HEK293T (cell line): ENCODE measurements at regions not wholly inside any gene's neighbourhood (a gene's known extent, or its start where the extent isn't known, plus 50 kb on each side); places are given as distances from the start of the nearest gene placed in this dataset.

ENCODE experiments used
- CTCF ChIA-PET: fragments of 350-600 bp; formaldehyde crosslinking; extraction: SDS; loops from one replicate; lab custom pipeline; 2021; ENCODE audit warnings: antibody characterized with exemption, inconsistent platforms; lab: Yijun Ruan, JAX
- POLR2A ChIA-PET: fragments of 350-600 bp; formaldehyde crosslinking; extraction: SDS; loops from one replicate; lab custom pipeline; 2020; ENCODE audit warnings: antibody characterized with exemption, inconsistent platforms; lab: Yijun Ruan, JAX
- DNase-seq: peaks from one replicate; pipeline ENCODE4 v3.0.0; 2012; ENCODE audit warnings: mixed read lengths; ENCODE audit errors: extremely low spot score
- ARNT ChIP-seq: fragments of 450-650 bp; IDR thresholded peaks from 2 replicates; pipeline ENCODE4 v1.6.1; 2017; ENCODE audit warnings: mild to moderate bottlenecking
- BHLHE40 ChIP-seq: fragments of 450-650 bp; IDR thresholded peaks from 2 replicates; pipeline ENCODE4 v1.6.1; 2016; ENCODE audit warnings: mild to moderate bottlenecking, moderate library complexity, borderline replicate concordance
- CTBP1 ChIP-seq: fragments of 450-650 bp; IDR thresholded peaks from 2 replicates; pipeline ENCODE4 v1.6.1; 2016; ENCODE audit warnings: borderline replicate concordance
- ELF4 ChIP-seq: fragments of 450-650 bp; IDR thresholded peaks from 2 replicates; pipeline ENCODE4 v1.6.1; 2017; ENCODE audit warnings: antibody characterized with exemption
- FOXA1 ChIP-seq: fragments of 450-650 bp; IDR thresholded peaks from 2 replicates; pipeline ENCODE4 v1.6.1; 2016; ENCODE audit warnings: mild to moderate bottlenecking
- FOXK2 ChIP-seq: fragments of 450-650 bp; IDR thresholded peaks from 2 replicates; pipeline ENCODE4 v1.6.1; 2016; ENCODE audit warnings: mild to moderate bottlenecking
- FOXM1 ChIP-seq: fragments of 450-650 bp; IDR thresholded peaks from 2 replicates; pipeline ENCODE4 v1.6.1; 2017; ENCODE audit warnings: mild to moderate bottlenecking, borderline replicate concordance
- HDGF ChIP-seq: fragments of 450-650 bp; IDR thresholded peaks from 2 replicates; pipeline ENCODE4 v1.6.1; 2017; ENCODE audit warnings: antibody characterized with exemption, borderline replicate concordance
- L3MBTL2 ChIP-seq: fragments of 450-650 bp; conservative IDR thresholded peaks from 2 replicates; pipeline ENCODE4 v1.6.1; 2016; ENCODE audit warnings: mild to moderate bottlenecking
- LEF1 ChIP-seq: fragments of 450-650 bp; IDR thresholded peaks from 2 replicates; pipeline ENCODE4 v1.6.1; 2017; ENCODE audit warnings: mild to moderate bottlenecking, borderline replicate concordance
- NFRKB ChIP-seq: fragments of 450-650 bp; IDR thresholded peaks from 2 replicates; pipeline ENCODE4 v1.6.1; 2016; ENCODE audit warnings: mild to moderate bottlenecking, moderate library complexity
- SP1 ChIP-seq: fragments of 450-650 bp; IDR thresholded peaks from 2 replicates; pipeline ENCODE4 v1.6.1; 2017
- SUZ12 ChIP-seq: fragments of 450-650 bp; IDR thresholded peaks from 2 replicates; pipeline ENCODE4 v1.6.1; 2016; ENCODE audit warnings: mild to moderate bottlenecking
- TARDBP ChIP-seq: fragments of 450-650 bp; IDR thresholded peaks from 2 replicates; pipeline ENCODE4 v1.6.1; 2016
- ZNF384 ChIP-seq: fragments of 450-650 bp; IDR thresholded peaks from 2 replicates; pipeline ENCODE4 v1.6.1; 2016
- TF ChIP-seq, protein P1 (sequence below): fragments of 450-650 bp; IDR thresholded peaks from 2 replicates; pipeline ENCODE4 v1.6.1; 2016

- POLR2A ChIA-PET: no interaction called here
- peak; percentile 5 for DNase-seq
- CTCF ChIA-PET: interaction anchor here (0.7 to 1.2 kb wide), 3 partner anchors 8 to 140 kb away, joined by 3 to 8 read pairs (median 4); no protein-coding TSS in a partner anchor
- TF ChIP-seq FOXM1: no peak
Observed at GRCh38 chr18:43422518-43422917, 145.2 kb upstream of the SYT4 start.

GRCh38 chr18:43435851-43436250 lies 158.6 kb upstream of the SYT4 start:
- ChIA-PET POLR2A (no interaction called here), CTCF (no interaction called here)
- TF ChIP-seq HDGF (no peak), NFRKB (no peak), ZNF384 (no peak), SP1 (no peak), SUZ12 (no peak), TARDBP (no peak), FOXM1 (no peak), CTBP1 (no peak), ARNT (no peak), L3MBTL2 (no peak)
- TF ChIP-seq, protein P1, sequence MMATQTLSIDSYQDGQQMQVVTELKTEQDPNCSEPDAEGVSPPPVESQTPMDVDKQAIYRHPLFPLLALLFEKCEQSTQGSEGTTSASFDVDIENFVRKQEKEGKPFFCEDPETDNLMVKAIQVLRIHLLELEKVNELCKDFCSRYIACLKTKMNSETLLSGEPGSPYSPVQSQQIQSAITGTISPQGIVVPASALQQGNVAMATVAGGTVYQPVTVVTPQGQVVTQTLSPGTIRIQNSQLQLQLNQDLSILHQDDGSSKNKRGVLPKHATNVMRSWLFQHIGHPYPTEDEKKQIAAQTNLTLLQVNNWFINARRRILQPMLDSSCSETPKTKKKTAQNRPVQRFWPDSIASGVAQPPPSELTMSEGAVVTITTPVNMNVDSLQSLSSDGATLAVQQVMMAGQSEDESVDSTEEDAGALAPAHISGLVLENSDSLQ: no peak
- DNase-seq: no peak

DNA sequence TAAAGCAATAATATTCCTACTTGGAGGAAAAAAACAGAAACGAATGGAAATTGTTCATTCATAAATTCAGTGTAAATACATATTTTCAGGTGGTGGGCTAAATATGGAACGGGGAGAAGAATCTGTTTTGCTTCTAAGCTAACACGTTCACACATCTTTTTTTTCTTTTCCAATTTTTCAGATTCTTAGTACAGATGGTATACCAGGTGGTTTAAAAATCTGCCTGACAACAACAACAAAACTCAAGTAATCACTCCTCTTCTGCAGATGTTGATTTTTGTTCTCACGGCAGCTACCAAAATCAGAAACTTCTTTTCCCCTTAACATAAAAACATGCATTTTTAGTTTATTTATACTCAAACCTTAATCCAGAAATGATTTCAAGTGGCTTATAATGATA lies 164.8 kb upstream of the SYT4 start:
- TF ChIP-seq ELF4 (no peak), ARNT (no peak), BHLHE40 (no peak), SP1 (no peak), HDGF (no peak), TARDBP (no peak), NFRKB (no peak), LEF1 (no peak), SUZ12 (no peak), ZNF384 (no peak), L3MBTL2 (no peak)
- ChIA-PET CTCF (no interaction called here), POLR2A (no interaction called here)
- no peak for DNase-seq

DNA sequence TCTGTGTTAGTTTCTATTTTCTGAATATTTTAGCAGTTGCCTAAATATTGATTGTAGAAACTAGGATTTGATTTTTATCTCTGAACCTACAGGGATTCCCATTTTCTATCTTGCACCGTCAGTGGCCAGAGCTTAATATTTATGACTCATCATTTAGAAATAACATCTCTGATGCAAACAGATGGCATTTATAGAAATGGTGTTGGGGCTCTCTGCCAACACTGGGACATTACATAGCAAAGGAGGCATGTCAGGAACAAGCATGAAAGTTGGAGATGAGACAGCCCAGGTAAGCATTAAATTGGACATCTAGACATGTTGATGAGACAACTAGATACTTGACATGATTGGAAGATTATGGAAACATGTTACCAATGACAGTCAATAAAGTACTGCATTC lies 165.3 kb upstream of the SYT4 start:
- no peak for DNase-seq
- TF ChIP-seq ARNT (no peak), HDGF (no peak), ELF4 (no peak)
- ChIA-PET CTCF (no interaction called here), POLR2A (no interaction called here)

DNA sequence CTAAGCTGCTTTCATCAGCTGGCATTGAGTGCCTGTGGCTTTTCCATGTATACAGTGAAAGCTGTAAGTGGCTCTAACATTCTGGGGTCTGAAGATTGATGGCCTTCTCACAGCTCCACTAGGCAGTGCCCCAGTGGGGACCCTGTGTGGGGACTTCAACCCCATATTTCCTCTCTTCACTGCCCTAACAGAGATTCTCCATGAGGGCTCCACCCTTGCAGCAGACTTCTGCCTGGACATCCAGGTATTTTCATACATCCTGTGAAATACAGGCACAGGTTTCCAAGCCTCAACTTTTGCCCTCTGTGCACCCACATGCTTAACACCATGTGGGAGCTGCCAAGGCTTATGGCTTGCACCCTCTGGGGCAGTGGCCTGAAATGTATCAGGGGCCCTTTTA lies 188.2 kb upstream of the SYT4 start:
- ChIA-PET CTCF (no interaction called here), POLR2A (no interaction called here)
- no peak for DNase-seq
- TF ChIP-seq ZNF384 (no peak), SUZ12 (no peak), BHLHE40 (no peak), SP1 (no peak), L3MBTL2 (no peak), NFRKB (no peak)

GRCh38 chr18:43471873-43472272 lies 194.6 kb upstream of the SYT4 start:
- no peak for DNase-seq
- CTCF ChIA-PET: no interaction called here
- TF ChIP-seq FOXM1 (no peak), ARNT (no peak), LEF1 (no peak), ZNF384 (no peak), FOXA1 (no peak), CTBP1 (no peak), HDGF (no peak), SUZ12 (no peak), L3MBTL2 (no peak), SP1 (no peak)
- TF ChIP-seq, protein P1: no peak
- POLR2A ChIA-PET: no interaction called here

- no peak for TF ChIP-seq NFRKB
- no peak for TF ChIP-seq ARNT
- TF ChIP-seq BHLHE40: no peak
- TF ChIP-seq ZNF384: no peak
- TF ChIP-seq CTBP1: no peak
- no peak for TF ChIP-seq HDGF
- no peak for TF ChIP-seq L3MBTL2
- no peak for TF ChIP-seq FOXK2
- TF ChIP-seq ELF4: no peak
- TF ChIP-seq FOXA1: no peak
- TF ChIP-seq, protein P1: no peak
- TF ChIP-seq FOXM1: no peak
- no peak for TF ChIP-seq TARDBP
- TF ChIP-seq SUZ12: no peak
- no peak for TF ChIP-seq SP1
- TF ChIP-seq LEF1: no peak
- ChIA-PET CTCF (no interaction called here), POLR2A (no interaction called here)
- DNase-seq: no peak
Observed at GRCh38 chr18:43481069-43481468, 203.8 kb upstream of the SYT4 start.
